ENCODE measurements at regions not wholly inside any gene's neighbourhood (a gene's known extent, or its start where the extent isn't known, plus 50 kb on each side); places are given as distances from the start of the nearest gene placed in this dataset.

- TF ChIP-seq CTCF (IDR thresholded peaks at IDR 0.05) (no peak), POLR2A (IDR thresholded peaks at IDR 0.05) (no peak)
These were observed 138.4 kb upstream of the CADM1 start for GRCh38 chr11:115642660-115643059.
